ENCODE measurements at regions not wholly inside any gene's neighbourhood (a gene's known extent, or its start where the extent isn't known, plus 50 kb on each side); places are given as distances from the start of the nearest gene placed in this dataset.

DNA sequence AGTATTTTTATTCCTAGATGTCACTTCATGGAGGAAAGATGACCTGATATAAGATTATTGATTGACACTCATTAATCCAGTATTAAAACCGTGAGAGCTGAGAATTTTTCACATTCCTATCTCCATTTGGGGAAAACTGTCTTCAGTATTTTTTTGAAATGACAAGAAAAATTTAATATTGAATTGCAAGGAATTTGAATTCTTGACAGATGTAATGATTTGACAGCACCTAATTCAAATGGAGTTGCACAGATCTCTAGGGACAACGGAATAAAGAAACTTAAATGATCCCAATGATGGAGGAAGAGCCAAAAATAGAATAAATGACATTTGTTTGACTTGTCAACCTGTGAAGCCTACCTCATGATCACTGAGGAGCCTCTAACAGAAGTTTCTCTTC is 1591.4 kb downstream of the HACE1 start:
- TF ChIP-seq CTCF (IDR thresholded peaks at IDR 0.05; ENCODE audit: low read depth, low read length, missing input control) (no peak), MAX (IDR thresholded peaks at IDR 0.05) (no peak), JUND (IDR thresholded peaks at IDR 0.05) (no peak), YY1 (IDR thresholded peaks at IDR 0.05) (no peak), RXRA (IDR thresholded peaks at IDR 0.05) (no peak), ZBTB33 (IDR thresholded peaks at IDR 0.05) (no peak), EGR1 (IDR thresholded peaks at IDR 0.05; ENCODE audit: low read depth in 2 of 2) (no peak)
- TF ChIP-seq, protein P1, sequence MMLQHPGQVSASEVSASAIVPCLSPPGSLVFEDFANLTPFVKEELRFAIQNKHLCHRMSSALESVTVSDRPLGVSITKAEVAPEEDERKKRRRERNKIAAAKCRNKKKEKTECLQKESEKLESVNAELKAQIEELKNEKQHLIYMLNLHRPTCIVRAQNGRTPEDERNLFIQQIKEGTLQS (IDR thresholded peaks at IDR 0.05), result no peak
- TF ChIP-seq, protein P2, sequence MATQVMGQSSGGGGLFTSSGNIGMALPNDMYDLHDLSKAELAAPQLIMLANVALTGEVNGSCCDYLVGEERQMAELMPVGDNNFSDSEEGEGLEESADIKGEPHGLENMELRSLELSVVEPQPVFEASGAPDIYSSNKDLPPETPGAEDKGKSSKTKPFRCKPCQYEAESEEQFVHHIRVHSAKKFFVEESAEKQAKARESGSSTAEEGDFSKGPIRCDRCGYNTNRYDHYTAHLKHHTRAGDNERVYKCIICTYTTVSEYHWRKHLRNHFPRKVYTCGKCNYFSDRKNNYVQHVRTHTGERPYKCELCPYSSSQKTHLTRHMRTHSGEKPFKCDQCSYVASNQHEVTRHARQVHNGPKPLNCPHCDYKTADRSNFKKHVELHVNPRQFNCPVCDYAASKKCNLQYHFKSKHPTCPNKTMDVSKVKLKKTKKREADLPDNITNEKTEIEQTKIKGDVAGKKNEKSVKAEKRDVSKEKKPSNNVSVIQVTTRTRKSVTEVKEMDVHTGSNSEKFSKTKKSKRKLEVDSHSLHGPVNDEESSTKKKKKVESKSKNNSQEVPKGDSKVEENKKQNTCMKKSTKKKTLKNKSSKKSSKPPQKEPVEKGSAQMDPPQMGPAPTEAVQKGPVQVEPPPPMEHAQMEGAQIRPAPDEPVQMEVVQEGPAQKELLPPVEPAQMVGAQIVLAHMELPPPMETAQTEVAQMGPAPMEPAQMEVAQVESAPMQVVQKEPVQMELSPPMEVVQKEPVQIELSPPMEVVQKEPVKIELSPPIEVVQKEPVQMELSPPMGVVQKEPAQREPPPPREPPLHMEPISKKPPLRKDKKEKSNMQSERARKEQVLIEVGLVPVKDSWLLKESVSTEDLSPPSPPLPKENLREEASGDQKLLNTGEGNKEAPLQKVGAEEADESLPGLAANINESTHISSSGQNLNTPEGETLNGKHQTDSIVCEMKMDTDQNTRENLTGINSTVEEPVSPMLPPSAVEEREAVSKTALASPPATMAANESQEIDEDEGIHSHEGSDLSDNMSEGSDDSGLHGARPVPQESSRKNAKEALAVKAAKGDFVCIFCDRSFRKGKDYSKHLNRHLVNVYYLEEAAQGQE (IDR thresholded peaks at IDR 0.05), result no peak

All from liver (tissue), 3 donors.